Peyer's patch (tissue), 4 donors: ENCODE measurements at regions not wholly inside any gene's neighbourhood (a gene's known extent, or its start where the extent isn't known, plus 50 kb on each side); places are given as distances from the start of the nearest gene placed in this dataset.

Experiments
- POLR2A ChIP-seq, 2 donors: fragments of 450-650 bp; IDR thresholded peaks; one replicate each; pipeline ENCODE4 v1.5.1; 2017; ENCODE audit warnings: antibody characterized with exemption in 2 of 2, mild to moderate bottlenecking in 2 of 2, moderate library complexity in 2 of 2
- TF ChIP-seq, protein P1 (sequence below), 6 experiments: fragments of 450-650 bp in 4 of 6; fragments of 200-600 bp in 2 of 6; sonication (generic) in 1 of 6; IDR thresholded peaks; one replicate each; pipeline ENCODE4 v1.5.1; 2017 to 2019; ENCODE audit warnings: antibody characterized with exemption in 6 of 6, mild to moderate bottlenecking in 3 of 6, moderate library complexity in 1 of 6

DNA sequence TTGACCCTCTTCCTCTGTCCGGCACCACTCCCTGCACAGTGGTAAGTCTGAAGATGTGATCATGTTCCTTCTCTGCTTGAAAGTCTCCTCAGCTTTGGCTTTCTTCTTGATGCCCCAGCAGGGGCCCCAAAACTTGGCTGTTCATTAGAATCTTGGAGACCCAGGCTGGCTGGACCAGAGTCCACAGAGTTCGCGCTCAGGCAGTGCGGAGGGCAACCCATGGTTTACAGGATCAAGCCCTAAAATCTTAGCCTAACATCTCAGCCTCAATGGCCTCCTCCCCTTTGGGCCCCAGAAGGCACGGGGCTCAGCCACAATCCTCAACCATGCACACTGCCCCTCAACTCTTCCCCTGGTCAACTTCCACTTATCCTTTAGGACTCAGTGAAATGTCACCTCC is 72.9 kb upstream of the GTSF1L start:
- TF ChIP-seq, protein P1, sequence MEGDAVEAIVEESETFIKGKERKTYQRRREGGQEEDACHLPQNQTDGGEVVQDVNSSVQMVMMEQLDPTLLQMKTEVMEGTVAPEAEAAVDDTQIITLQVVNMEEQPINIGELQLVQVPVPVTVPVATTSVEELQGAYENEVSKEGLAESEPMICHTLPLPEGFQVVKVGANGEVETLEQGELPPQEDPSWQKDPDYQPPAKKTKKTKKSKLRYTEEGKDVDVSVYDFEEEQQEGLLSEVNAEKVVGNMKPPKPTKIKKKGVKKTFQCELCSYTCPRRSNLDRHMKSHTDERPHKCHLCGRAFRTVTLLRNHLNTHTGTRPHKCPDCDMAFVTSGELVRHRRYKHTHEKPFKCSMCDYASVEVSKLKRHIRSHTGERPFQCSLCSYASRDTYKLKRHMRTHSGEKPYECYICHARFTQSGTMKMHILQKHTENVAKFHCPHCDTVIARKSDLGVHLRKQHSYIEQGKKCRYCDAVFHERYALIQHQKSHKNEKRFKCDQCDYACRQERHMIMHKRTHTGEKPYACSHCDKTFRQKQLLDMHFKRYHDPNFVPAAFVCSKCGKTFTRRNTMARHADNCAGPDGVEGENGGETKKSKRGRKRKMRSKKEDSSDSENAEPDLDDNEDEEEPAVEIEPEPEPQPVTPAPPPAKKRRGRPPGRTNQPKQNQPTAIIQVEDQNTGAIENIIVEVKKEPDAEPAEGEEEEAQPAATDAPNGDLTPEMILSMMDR (IDR thresholded peaks at IDR 0.05) = no peak
- TF ChIP-seq POLR2A (IDR thresholded peaks at IDR 0.05) = no peak
